ENCODE measurements at regions not wholly inside any gene's neighbourhood (a gene's known extent, or its start where the extent isn't known, plus 50 kb on each side); places are given as distances from the start of the nearest gene placed in this dataset.
"Not testable (repeated sequence)": the region's sequence is repeated elsewhere in the genome, so short reads cannot be mapped to it uniquely, and the experiment has no call there.

DNA sequence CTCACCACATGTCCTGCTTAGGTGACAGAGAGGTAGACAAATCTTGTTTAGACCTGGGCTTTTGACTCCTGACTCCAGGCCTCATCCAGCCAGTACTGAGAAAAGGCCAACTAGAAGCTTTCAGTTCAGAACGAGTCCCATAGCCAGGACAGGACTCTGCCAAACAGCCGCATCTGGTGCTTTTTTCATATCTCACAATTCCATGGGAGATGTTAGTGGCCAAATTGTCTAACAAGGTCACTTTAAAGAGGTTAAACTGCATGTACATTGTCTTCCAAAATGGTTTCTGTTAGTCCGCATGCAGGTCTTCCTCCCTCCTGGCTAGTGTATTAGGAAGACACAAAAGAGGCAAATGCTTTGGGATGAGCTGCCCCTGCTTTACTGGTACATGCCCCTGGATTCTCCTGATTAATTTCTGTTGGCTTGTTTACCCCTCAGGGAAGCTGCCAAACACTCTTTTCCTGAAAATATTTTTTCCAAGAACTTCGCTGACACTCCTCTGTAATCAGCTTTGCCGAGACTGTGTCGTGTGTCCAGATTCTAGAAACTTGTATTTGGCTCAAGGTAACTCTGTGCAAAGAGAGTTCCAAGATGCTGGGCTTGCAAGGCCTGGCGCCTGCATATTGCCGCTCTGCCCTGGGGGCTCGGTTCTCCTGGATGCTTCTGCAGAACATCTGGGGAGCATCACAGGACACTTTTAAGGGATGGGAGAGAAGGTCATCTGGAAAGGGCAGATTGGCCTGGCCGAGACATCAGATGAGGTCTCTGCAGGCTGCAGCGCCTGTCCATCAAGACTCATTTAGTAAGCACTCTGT lies 209.2 kb upstream of the APCDD1 start:
- DNase-seq (ENCODE audit: low read depth, low spot score) = no peak

DNA sequence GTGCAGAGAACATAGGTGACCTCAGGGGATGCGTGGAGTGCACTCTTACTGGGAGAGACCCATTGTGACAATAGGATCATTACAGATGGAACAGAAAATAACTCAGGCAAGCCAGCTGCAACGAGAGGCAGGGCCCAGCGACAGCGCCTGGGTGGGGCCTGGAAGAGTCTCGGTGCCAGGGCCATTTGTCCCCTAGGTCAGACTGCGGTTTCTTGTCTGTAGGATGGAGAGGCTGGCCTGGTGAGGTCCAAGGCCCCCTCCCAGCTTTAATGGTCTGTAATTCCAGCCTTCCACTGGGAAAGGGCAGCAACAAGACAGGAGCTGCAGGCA lies 208.6 kb upstream of the APCDD1 start:
- no peak for DNase-seq (ENCODE audit: low read depth, low spot score)

DNA sequence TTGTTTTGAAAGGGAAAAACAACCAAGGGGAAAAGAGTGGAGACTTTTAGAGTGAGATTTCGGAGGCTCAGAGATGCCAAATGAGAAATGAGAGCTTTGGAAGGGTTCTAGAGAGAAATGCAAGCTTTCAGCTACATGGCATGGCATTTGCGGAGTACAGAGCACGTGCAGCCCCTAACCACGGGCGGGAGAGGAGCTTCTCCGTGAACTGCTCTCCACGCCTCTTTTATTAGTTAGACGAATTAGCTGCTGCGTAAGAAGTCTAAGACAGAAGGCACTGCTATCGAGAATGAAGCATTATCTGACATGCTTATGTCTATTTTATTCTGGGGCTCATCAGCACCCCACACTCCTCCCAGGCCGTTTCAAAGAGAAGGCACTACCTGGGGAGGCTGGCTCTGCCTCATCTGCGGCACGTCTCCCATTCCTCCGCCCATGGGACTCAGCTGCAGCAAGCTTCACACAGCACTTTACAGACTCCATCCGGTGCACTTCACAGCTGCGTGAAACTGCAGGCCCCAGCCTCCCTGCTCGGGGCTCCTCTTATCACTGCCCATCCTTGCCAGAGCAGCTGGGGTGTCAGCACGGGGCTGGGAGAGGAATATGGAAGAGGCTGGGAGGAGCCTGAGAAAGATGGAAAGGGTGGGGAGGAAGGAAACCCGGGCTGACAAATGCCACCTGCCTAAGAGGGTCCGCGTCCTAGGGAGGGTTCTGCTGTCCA lies 207.3 kb upstream of the APCDD1 start:
- no peak for DNase-seq (ENCODE audit: low read depth, low spot score)

DNA sequence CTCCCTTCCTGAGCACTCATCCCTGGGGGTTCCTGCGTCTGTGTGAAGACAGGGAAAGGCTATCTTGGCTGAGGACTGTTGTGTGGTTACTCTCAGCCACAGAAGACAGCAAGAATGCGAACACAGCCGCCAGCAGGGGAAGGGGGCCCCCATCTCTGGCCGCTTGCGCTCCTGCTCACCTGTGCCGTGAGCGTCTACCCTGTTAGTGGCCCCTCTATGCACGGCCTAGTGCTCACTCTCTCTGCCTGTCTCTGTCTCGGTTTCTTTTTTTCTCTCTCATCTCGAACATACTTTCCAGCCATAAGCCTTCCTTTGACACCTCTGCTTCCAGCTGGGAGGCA lies 206.7 kb upstream of the APCDD1 start:
- DNase-seq (ENCODE audit: low read depth, low spot score) = no peak

DNA sequence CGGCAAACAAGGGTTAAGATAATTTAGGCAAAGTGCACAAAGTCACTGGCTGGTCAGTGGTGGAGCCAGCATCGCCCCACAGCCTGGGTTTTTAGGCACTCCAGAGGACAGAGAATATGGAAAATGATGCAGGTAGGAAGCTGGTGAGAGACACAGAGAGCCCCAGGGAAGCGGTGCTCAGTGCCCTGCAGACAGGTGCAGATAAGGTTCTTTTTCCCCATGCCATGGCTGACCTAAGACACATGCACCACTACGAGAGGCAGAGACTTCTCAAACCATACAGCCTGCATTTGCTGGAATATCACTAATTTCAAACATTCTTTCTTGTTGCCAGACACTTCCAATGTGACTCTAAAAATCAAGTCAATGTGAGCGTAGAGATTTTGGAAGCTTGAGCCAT lies 205.7 kb upstream of the APCDD1 start:
- DNase-seq (ENCODE audit: low read depth, low spot score) = no peak

DNA sequence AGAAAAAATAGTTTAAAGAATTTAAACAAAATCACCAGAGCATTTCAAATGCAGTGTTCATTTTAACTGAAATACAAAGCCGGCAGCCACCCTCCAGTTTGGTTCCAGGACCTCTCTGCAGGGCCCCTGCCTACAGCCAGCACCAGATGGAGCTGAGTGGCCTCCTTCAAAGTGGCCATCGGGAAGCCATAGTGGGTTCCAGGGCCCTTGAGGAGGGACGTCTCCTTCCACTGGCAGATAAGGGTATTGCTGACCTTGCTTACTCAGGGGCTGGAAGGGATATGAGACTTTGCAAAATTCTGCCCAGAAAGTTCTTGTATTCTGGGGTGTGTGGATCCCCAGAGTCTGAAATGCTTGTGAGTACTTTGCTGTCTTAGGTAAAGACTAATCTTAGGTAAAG lies 205.2 kb upstream of the APCDD1 start:
- no peak for DNase-seq (ENCODE audit: low read depth, low spot score)

DNA sequence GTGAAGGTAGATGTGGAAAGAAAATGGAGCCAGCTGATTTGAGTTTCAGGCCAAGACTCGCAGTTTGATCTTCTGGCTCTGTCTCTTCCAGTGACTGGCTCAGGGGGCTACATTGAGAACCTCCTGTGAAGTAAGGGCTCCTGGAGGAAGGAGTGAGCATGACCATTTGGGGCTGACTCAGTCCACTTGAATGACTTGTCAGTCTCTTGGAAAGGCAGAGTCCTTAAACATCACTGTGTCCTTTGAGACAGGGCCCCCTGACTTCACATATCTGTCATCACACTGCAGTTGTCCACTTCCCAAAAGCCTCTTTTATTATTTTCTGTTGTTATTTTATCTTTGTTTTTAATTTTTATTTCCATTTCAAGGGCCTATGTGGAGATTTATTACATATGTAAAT lies 204.6 kb upstream of the APCDD1 start:
- DNase-seq (ENCODE audit: low read depth, low spot score) = no peak

DNA sequence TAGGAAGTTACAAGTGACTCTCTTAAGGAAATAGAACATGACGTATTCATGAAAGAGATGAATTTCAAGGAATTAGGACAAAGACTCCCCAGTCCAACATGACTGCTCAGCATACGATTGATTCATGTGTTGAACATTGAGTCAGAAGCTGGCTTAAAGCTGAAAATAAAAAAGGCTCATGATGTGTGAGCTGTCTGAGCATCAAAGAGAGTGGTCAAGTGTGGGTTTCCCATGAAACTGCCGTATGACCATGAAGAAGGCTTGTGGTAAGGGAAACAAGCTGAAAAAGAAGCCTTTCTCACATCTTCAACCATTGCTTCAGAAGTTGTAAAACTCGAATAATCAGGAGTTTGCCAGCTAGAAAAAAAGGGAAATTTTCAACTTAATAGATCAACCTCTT lies 201.9 kb upstream of the APCDD1 start:
- DNase-seq (ENCODE audit: low read depth, low spot score) = peak; percentile 49

DNA sequence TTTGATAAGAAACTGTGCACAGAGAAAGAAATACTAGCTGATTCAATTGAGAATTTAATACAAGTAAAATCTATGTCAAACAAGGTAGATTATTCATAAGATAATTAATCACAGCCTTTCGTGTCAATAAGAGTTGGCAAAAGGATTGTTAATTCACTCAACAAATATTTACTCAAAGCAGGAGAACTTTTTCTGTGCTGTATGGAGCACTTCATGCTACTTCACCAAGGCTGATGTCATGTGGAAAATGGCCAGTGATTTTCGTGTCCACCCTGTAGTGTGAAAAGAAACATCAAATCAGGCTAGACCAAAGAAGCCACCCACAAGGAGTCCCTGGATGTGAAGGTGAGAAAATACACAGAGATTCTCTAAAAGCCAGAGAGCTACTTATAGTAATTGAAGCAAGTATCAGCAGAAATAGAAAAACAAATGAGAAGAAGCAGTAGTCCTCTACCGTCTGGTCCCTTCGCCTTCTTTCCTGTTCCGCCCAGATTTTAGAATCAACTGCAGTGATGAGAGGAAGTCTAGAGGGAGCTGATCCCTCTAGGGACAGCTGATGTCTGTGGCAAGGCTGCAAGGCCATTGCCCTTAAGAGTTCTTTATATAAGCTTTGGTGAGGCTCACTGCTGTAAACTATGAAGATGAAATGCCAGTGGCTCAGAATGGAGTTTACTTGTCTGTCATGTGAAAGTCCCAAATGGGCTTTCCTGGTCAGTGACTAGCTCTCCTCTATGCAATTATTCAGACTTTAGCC lies 201.3 kb upstream of the APCDD1 start:
- no peak for DNase-seq (ENCODE audit: low read depth, low spot score)

DNA sequence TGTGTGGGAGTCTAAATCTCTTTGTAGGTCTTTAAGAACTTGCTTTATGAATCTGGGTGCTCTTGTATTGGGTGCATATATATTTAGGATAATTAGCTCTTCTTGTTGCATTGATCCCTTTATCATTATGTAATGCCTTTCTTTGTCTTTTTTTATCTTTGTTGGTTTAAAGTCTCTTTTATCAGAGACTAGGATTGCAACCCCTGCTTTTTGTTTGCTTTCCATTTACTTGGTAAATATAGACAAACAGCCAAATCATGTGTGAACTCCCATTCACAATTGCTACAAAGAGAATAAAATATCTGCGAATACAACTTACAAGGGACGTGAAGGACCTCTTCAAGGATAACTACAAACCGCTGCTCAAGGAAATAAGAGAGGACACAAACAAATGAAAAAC lies 198.2 kb upstream of the APCDD1 start:
- DNase-seq (ENCODE audit: low read depth, low spot score) = not testable (repeated sequence)

DNA sequence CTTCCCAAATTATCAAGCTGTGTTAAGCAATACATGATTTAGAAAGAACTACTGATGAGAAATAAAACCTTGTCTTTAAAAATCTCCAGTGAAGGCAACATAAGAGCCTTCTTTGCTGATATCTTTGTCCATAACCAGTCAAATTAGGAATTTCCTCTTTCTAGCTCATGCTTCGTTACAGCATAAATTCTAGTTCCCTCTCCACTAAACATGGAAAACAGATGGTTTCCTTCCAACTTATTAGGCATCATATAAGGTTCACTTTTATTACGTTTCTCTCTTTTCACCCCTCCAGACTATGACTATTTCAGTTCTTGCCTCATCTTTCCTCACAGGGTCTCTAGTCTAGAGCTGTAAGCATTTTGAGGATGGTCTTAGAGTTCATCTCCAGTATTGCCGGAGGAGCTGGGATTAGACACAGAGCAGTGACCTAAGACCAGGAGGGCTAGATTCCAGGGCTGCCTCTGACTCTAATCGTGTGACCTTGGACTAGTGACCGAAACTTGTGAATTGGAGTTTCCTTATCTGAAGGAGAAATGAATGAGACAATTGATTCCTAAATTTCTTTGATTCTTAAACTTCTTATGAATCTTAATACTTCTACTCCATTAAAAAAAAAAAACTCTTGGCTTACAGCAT lies 195.5 kb upstream of the APCDD1 start:
- DNase-seq (ENCODE audit: low read depth, low spot score) = no peak

DNA sequence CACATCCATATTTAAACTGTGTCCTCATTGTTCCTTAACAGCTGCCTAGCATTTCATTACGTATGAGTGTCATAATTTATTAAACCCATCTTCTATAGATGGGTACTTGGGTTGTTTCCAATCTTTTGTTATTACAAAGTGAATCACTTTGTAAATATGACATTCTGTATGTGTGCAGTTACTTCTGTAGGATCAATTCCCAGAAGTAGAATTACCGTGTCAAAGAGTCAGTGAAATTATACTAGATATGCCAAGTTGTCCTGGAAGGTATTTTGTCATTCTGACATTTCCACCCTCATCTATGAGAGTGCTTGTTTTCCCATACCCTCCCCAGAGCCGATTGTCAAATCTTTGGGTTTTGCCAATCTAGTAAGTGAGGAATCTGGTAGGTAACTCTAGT lies 194.5 kb upstream of the APCDD1 start:
- DNase-seq (ENCODE audit: low read depth, low spot score) = no peak

DNA sequence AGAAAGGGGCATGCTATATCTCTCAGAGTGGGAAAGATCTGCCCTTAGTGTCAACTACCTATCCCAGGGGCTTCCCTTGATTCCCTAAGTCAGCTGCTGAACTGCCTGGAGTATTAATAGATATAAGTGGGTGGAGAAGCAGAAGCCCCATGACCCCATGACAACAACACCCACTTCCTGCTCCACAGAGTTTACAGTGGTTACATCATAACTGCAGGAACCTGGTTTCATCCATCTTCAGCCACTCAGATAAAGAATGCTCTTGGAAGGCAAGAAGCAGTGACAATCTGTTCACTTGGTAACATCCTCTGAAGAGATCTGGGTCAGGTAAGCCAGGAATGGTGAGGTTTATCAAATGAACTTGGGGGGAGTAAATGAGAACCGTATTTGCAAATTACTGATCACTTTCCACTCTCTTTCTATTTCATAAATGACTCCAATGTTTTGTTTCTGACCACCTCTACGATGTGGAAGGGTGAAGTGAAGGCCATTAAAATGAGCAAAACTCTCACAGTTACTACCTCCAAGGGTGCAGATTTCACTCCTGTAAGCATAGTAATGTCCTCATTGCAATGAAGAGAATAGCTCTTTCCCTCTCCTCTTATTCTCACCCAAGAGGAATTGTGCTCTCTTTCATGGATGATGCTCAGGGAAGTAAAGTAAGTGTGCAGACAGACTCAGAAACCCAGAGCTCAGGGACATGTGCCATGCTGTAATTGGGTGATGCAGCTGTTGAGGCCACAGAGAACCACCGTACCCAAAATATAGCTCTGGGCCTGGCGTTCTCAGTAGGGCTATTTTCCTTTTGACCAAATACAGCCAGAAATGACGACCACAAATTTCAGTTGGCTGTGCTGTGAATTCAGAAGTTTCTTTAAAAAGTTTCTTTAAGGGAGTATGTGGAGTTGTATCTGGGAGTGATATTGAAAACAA lies 192.8 kb upstream of the APCDD1 start:
- DNase-seq (ENCODE audit: low read depth, low spot score) = no peak

DNA sequence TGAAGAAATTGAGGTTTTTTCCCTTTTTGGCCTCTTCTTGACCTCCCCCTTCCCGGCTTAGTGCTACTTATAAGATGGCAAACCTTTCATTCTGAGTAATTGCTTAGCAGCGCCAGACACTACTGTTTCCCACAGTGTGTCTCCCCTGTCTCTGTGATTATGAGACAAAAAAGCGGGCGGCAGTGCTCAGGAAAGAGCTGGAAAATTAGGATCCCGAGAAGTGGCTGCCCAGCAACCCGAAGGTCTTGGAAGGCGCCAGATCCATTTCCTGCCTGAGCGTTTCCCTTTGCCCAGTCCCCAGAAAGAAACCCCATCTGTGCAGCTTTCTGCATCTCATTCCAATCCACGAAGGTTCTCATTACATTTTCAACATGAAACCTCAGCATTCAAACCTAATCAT lies 191.9 kb upstream of the APCDD1 start:
- DNase-seq (ENCODE audit: low read depth, low spot score) = no peak

DNA sequence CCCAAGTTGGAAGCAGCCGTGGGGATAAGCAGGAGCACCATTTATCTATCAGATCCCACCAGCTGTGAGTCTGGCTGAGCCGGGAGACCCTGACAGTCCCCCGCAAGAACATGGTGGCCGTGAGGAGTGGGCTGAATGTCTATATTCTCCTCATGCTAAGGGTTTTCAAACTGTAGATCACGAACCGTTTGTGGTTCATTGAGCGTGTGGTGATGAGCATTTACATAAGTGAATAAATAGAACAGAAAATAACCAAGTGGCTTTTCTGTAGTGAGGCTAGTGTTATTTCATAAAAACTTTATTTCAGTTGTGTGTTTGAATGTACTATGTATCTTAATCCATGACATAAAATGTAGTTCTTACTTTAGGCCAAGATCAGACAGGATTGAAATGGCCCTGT lies 190.2 kb upstream of the APCDD1 start:
- no peak for DNase-seq (ENCODE audit: low read depth, low spot score)

DNA sequence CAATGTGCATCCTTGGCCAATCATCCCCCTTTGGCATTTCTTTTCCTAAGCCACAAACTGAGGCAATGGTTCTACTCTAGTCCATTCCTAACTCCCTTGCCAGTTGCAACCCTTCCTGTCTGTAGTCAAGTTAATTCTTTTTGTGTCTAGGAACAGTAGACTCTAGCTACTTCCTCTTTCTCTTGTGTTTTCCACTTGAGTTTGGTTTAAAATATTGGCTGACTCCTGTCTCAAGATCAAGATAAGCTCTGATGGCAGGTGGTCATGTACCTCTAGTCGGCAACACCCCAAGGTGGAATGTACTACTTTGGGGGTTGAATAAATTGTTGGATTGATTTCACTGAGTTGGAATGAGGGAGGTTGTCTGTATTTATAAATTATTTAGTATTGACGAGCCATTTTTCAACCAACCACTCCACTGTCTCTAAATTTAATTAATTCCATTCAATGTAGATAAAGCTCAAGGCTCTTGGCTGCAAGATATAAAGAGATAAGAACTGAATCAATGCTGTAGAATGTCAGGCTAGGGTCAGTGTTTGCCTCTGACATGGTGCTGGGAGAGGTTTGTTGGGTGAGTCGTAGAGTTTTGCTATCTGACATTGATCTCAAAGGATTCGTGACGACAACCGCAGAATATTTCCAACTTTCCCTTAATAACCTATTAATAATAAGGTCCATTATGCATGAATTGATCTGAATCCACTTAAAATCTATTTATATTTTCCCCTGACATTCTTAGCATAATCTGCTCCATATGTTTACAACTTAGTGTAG lies 188.7 kb upstream of the APCDD1 start:
- no peak for DNase-seq (ENCODE audit: low read depth, low spot score)

DNA sequence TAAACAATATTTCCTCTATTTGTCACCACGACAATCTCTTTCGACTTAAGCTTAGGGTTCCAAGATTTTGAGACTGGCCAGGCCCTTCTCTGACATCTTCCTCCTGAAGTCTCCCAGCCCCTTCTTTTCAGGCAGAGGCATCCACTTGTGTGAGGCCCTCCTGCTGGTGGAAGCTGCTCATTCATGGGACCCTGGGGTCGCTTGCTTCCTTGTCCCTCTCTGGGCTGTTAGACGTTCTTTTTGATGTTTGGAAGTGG lies 188.2 kb upstream of the APCDD1 start:
- DNase-seq (ENCODE audit: low read depth, low spot score) = no peak

DNA sequence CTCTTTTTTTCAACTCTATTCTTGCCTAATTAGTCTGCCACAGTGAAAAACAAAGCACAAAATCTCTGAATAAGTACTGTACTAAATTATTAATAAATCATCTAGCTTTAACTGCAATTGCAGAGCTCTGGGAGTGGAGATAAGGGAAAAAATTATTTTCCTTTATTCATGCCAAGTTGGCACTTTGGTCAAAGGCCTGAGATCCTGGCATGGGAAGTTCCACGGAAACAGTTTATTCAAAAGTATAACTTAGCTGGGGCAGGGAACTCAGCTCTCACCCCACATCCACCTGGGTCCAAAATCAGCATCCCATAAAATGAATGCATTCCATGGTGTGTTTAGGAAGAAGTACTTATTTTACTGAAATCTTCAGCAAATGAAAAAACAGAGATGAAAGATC lies 185.2 kb upstream of the APCDD1 start:
- DNase-seq (ENCODE audit: low read depth, low spot score) = no peak

DNA sequence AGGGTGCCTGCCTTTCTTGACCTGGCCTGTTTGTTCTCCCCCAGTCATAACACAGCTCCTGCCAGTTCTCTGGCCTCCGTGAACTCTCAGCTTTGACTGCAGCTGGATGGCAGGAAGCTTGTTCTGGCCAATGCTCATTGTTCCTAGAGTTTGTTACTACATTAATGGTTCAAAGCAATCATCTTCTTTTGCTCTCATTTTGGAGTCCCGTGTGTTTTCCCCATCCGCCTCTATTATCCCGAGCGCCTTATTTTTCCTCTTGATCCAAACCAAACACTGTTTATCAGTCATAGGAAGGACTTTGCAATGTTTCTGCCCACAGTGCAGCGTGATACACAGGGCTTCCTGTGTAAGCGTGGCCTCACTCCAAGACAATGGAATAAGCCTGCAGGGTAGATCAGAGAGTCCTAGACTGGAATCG lies 184.3 kb upstream of the APCDD1 start:
- DNase-seq (ENCODE audit: low read depth, low spot score) = peak; percentile 47

DNA sequence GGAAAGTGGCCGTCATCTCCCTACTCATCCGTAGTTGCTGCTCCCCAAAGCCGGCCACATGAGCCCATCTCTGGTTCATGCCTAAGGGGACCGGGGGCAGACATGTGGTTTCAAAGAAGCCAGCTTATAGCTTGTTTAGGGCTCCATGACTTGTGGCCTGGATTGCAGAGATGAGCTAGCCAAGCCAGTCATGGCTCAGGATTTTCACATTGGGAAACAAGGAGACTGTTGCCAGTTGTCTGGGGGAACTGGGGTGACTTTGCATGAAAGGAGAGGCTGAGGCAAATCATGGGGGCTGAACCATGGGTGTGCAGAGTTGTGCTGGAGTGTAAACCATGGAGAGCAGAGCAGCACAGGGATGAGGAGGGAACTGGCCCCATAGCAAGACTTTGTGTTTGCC lies 183.0 kb upstream of the APCDD1 start:
- no peak for DNase-seq (ENCODE audit: low read depth, low spot score)

DNA sequence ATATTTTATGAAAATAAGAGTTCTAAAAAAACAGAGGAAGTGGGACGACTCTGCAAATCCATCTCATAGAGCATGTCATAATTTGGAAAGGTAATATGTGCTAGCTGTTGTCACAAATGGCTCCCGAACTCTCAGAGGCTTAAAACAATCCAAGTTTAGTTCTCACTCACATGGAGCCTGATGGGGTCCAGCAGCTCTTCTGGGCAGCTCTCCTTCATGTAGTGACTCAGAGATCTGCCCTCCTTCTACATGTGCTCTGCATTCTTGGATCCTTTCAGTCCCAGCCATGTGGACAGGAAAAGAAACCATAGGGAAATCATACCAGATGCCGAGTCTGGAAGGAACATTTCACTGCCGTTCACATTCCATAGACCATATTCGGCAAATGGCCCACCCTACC lies 180.1 kb upstream of the APCDD1 start:
- no peak for DNase-seq (ENCODE audit: low read depth, low spot score)
